Testis (tissue), 2 donors: ENCODE measurements at regions not wholly inside any gene's neighbourhood (a gene's known extent, or its start where the extent isn't known, plus 50 kb on each side); places are given as distances from the start of the nearest gene placed in this dataset.

Experiments used
- DNase-seq: peaks from one replicate; pipeline ENCODE4 v3.0.0-alpha.2; 2019
- H3K27ac ChIP-seq, 2 donors: fragments of 200-600 bp; sonication (generic); one replicate each; pipeline ENCODE4 v1.5.1; 2019
- H3K27me3 ChIP-seq: fragments of 200-600 bp; sonication (generic); one replicate; pipeline ENCODE4 v1.5.1; 2019
- H3K36me3 ChIP-seq: fragments of 200-600 bp; sonication (generic); one replicate; pipeline ENCODE4 v1.5.1; 2017; ENCODE audit warnings: low read depth; ENCODE audit errors: missing control alignments
- H3K4me1 ChIP-seq: fragments of 200-600 bp; sonication (generic); one replicate; pipeline ENCODE4 v1.5.1; 2019
- H3K4me3 ChIP-seq, 2 donors: fragments of 200-600 bp; sonication (generic); one replicate each; pipeline ENCODE4 v1.5.1; 2017 to 2019
- H3K9me3 ChIP-seq: fragments of 200-600 bp; sonication (generic); one replicate; pipeline ENCODE4 v1.5.1; 2017
- POLR2A ChIP-seq: fragments of 450-650 bp; IDR thresholded peaks from one replicate; pipeline ENCODE4 v1.6.1; 2017; ENCODE audit warnings: antibody characterized with exemption, mild to moderate bottlenecking, moderate library complexity
- WGBS, 2 donors: methylation state at CpG; one replicate each; pipeline ENCODE4 v1.1.5; 2018; 5-methylcytosine and 5-hydroxymethylcytosine counted together
- intact Hi-C: fragments of 100-400 bp; cut with DNase I; formaldehyde crosslinking; loops from one replicate; pipeline ENCODE4 v1.15.1; 2023; ENCODE audit warnings: low total_unique reads
- TF ChIP-seq, protein P1 (sequence below), 3 experiments: fragments of 450-650 bp in 2 of 3; fragments of 200-600 bp in 1 of 3; sonication (generic) in 1 of 3; IDR thresholded peaks; one replicate each; pipeline ENCODE4 v1.5.1; 2016 to 2019; ENCODE audit warnings: antibody characterized with exemption in 3 of 3, mild to moderate bottlenecking in 2 of 3, moderate library complexity in 1 of 3

DNA sequence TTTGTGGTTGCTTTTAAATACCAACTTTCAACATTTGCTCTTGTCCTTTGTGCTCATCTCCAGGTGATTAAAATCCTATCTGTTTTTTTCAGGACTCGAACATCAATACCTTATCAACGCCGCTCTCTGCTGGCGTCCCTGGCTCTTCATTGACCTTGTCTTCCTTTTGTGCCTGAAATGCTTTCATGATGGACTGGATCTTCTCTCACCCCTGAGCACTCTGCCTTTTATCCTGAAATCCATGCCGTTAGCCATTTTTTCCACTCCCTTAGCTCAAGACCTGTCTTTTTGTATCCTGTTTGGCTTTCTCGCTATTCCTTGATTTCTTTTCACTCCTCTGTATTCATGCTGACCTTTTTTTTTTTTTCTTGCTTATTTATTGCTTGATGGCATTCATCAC is 549.5 kb upstream of the CPEB2 start:
- H3K4me1 ChIP-seq, result no peaks in the 10 kb centered on the region
- H3K27ac ChIP-seq, result no peak overlapping the region
- no peak for DNase-seq
- 27 to 30% methylated on average over 6 of the region's 6 CpGs for WGBS, 2 donors
- no peaks in the 10 kb centered on the region for H3K27me3 ChIP-seq
- H3K9me3 ChIP-seq, result no peaks in the 10 kb centered on the region
- intact Hi-C loops, result no loop called here
- TF ChIP-seq, protein P1, sequence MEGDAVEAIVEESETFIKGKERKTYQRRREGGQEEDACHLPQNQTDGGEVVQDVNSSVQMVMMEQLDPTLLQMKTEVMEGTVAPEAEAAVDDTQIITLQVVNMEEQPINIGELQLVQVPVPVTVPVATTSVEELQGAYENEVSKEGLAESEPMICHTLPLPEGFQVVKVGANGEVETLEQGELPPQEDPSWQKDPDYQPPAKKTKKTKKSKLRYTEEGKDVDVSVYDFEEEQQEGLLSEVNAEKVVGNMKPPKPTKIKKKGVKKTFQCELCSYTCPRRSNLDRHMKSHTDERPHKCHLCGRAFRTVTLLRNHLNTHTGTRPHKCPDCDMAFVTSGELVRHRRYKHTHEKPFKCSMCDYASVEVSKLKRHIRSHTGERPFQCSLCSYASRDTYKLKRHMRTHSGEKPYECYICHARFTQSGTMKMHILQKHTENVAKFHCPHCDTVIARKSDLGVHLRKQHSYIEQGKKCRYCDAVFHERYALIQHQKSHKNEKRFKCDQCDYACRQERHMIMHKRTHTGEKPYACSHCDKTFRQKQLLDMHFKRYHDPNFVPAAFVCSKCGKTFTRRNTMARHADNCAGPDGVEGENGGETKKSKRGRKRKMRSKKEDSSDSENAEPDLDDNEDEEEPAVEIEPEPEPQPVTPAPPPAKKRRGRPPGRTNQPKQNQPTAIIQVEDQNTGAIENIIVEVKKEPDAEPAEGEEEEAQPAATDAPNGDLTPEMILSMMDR (IDR thresholded peaks at IDR 0.05), result no peak
- no peak for TF ChIP-seq POLR2A
- no peak overlapping the region for H3K4me3 ChIP-seq
- H3K36me3 ChIP-seq, result no peaks in the 10 kb centered on the region

DNA sequence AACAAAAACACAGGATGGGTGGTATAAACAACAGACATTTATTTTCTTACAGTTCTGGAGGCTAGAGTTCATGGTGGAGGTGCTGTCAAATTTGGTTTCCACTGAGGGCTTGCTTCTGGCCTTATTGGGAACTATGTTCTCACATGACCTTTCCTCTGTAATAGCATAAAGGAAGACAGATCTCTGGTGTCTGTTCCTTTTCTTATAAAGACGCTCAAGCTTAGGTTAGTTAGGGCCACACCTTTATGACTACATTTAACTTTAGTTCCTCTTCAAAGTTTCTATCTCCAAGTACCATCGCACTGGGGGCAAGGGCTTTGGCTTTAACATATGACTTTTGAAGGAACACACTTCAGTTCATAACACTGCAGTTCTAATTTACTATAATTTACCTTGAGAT is 543.8 kb upstream of the CPEB2 start:
- intact Hi-C loops, result no loop called here
- TF ChIP-seq, protein P1 (IDR thresholded peaks at IDR 0.05), result no peak
- no peak for TF ChIP-seq POLR2A
- 87 to 91% methylated on average over 2 of the region's 2 CpGs for WGBS, 2 donors
- Histone ChIP-seq H3K27me3 (no peaks in the 10 kb centered on the region), H3K4me3 (no peak overlapping the region), H3K4me1 (no peaks in the 10 kb centered on the region), H3K36me3 (no peaks in the 10 kb centered on the region), H3K9me3 (no peaks in the 10 kb centered on the region), H3K27ac (no peak overlapping the region)
- DNase-seq, result no peak

DNA sequence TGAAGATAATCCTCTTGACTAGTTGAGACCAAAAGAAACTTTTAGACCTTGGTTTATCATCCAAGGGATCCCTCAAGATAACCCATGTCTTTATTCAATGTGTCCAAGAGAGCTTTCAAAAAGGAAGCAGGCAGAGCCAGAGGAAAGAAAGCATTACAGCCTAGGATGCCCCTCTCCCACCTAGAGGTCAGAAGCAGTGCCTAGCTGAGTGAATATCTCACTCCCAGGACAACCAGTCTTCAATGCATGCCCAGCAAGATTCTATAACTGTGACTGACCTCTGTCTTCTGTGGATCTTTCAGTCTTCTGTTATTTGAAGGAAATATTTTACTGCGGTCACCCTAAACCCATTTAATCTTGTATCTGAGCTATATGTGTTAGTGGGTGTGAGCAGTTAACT is 537.2 kb upstream of the CPEB2 start:
- Histone ChIP-seq H3K9me3 (no peaks in the 10 kb centered on the region), H3K27ac (no peak overlapping the region), H3K27me3 (no peaks in the 10 kb centered on the region), H3K36me3 (no peaks in the 10 kb centered on the region), H3K4me3 (no peak overlapping the region), H3K4me1 (no peaks in the 10 kb centered on the region)
- 100% methylated on average over 1 of the region's 1 CpG for WGBS, 2 donors
- TF ChIP-seq, protein P1 (IDR thresholded peaks at IDR 0.05), result no peak
- no peak for TF ChIP-seq POLR2A
- no peak for DNase-seq
- intact Hi-C loops, result no loop called here

DNA sequence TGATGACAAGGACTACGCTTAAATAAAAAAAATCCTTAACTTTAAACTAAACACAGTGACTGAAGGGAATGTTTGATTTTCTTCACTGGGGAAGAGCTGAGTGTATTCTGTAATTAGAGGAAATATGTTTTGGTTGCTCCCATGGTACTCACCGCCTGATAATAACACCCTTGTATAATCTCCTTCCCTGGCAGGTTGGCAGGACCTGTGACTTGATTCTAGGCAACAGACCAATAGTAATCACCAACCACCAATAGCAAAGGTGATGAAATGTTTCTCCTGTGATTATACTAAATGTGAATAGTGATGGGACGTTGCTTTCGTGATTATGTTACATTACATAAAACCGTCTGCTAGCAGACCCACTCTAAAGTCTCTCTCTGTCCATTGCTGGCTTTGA is 536.8 kb upstream of the CPEB2 start:
- no peak for DNase-seq
- Histone ChIP-seq H3K27ac (no peak overlapping the region), H3K9me3 (no peaks in the 10 kb centered on the region), H3K36me3 (no peaks in the 10 kb centered on the region), H3K4me1 (no peaks in the 10 kb centered on the region), H3K27me3 (no peaks in the 10 kb centered on the region), H3K4me3 (no peak overlapping the region)
- WGBS, 2 donors, result 86 to 88% methylated on average over 5 of the region's 5 CpGs
- intact Hi-C loops, result no loop called here
- TF ChIP-seq, protein P1 (IDR thresholded peaks at IDR 0.05), result no peak
- TF ChIP-seq POLR2A, result no peak

DNA sequence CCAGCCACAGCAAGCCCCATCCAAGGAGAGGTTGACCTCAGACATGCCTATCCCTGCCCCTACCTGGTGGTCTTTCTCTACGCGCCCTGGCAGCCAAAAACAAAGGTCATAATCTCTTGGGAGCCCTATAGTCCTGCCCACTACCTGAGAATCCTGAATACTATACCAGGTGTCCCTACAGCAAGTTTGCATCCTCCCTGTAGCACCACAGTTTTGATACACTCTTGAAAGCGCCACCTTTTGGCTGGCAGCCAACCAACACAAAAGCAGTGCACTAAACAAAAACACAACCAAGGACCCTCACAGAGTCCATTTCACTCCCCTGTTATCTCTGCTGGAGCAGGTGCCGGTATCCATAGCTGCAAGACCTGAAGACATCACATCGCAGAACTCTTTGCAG is 523.8 kb upstream of the CPEB2 start:
- no peaks in the 10 kb centered on the region for H3K4me1 ChIP-seq
- no peak overlapping the region for H3K4me3 ChIP-seq
- no peaks in the 10 kb centered on the region for H3K9me3 ChIP-seq
- no peak for DNase-seq
- H3K36me3 ChIP-seq, result no peaks in the 10 kb centered on the region
- intact Hi-C loops, result no loop called here
- no peaks in the 10 kb centered on the region for H3K27me3 ChIP-seq
- no peak overlapping the region for H3K27ac ChIP-seq
- 84 to 92% methylated on average over 4 to 5 of the region's 5 CpGs for WGBS, 2 donors
- no peak for TF ChIP-seq POLR2A
- TF ChIP-seq, protein P1 (IDR thresholded peaks at IDR 0.05), result no peak
